ENCODE measurements at regions not wholly inside any gene's neighbourhood (a gene's known extent, or its start where the extent isn't known, plus 50 kb on each side); places are given as distances from the start of the nearest gene placed in this dataset.
"Not testable (repeated sequence)": the region's sequence is repeated elsewhere in the genome, so short reads cannot be mapped to it uniquely, and the experiment has no call there.

DNA sequence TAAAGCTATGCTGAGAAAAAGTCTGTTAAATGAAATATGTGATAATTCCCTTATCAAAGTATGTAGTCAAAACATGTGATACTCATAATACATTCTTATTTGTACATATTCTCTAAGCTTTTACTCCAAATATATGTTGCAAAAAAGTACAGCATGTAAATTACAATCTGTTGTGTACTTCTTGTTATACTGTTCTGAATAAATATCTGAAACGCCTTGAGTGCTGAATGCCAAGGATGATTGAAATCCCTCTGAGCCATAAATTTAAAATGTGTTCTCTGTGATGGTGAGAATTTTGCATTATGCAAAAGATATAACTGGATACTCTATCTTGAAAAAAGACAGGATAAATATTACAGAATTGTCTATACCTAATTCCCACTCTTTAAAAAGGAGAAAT lies 1128.0 kb downstream of the STPG2 start:
- POLR2A ChIA-PET: no interaction called here
- Mint-ChIP-seq H3K4me3 (no peak overlapping the region), H3K4me1 (no peaks in the 10 kb centered on the region), H3K27ac (no peak overlapping the region), H3K27me3 (no peaks in the 10 kb centered on the region), H3K36me3 (no peaks in the 10 kb centered on the region), H3K9me3 (peaks cover 0 to 19% (median 6%) of the 10 kb centered on the region in 9 donors)
- DNase-seq (no peak), ATAC-seq (no peak)

DNA sequence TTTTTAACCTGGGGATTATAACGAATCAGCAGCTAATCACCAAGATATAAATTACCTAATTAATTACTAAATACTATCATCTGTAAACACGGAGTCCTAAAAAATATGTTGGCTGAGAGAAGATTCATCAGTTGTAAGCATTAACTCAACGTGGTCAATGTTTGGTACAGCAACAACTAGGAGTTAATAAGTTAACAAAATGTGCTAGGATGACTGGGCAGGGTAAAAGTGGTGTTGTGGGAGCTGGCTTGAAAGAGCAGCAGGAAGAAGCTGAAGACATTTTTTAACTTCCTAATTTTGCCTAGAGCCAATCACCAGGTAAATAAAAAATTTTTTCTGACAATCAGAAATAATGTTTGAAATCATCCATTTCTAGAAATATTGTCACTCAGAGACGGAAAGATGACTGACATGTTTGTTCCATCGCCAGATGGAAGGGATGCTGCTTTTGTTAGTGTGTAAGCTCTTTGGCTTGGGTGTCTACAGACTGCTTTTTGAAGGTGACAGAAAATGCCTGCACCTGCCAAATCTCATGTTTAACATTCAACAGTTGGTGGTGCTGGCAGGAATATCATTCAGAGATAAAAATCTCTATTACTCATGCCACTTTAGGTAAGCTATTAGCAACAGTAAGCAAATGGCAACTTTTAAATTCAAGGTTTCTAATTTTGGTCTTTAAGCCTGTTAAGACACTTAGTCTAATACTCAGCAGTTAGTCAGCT lies 1126.9 kb downstream of the STPG2 start:
- DNase-seq (no peak), ATAC-seq (no peak)
- Mint-ChIP-seq H3K27me3 (no peaks in the 10 kb centered on the region), H3K36me3 (no peaks in the 10 kb centered on the region), H3K27ac (no peak overlapping the region), H3K9me3 (peaks cover 0 to 19% (median 4%) of the 10 kb centered on the region in 9 donors), H3K4me3 (no peak overlapping the region), H3K4me1 (no peaks in the 10 kb centered on the region)
- POLR2A ChIA-PET: no interaction called here

GRCh38 chr4:97027728-97028410 lies 1115.4 kb downstream of the STPG2 start:
- H3K27me3 Mint-ChIP-seq: peaks cover 0 to 4% (median 0%) of the 10 kb centered on the region in 5 donors
- H3K4me1 Mint-ChIP-seq: no peaks in the 10 kb centered on the region
- H3K9me3 Mint-ChIP-seq: peaks cover 0 to 16% (median 0%) of the 10 kb centered on the region in 9 donors
- POLR2A ChIA-PET: no interaction called here
- H3K4me3 Mint-ChIP-seq: no peak overlapping the region
- ATAC-seq: no peak
- no peak overlapping the region for H3K27ac Mint-ChIP-seq
- H3K36me3 Mint-ChIP-seq: no peaks in the 10 kb centered on the region
- no peak for DNase-seq

DNA sequence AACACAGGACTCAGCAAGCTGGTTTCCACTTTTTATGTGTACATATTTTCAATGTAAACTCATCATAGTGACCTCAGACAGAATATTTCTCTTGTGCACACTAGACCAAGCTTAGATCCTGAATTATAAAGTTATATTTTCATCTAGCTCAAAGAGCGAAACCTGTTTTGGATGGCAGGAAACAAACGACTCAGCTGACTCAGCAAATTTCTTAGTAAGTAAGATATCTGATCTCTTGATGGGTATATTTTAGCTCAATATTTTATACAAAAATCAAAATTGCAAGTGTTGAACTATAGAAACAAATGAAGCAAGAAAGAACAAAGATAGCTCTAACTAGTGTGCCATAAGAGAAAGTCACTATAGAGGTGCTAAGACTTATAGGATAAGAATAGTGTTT lies 1114.5 kb downstream of the STPG2 start:
- no peak overlapping the region for H3K4me3 Mint-ChIP-seq
- no peaks in the 10 kb centered on the region for H3K4me1 Mint-ChIP-seq
- POLR2A ChIA-PET: no interaction called here
- no peak for DNase-seq
- H3K9me3 Mint-ChIP-seq: peaks cover 0 to 14% (median 0%) of the 10 kb centered on the region in 9 donors
- H3K27ac Mint-ChIP-seq: no peak overlapping the region
- H3K36me3 Mint-ChIP-seq: no peaks in the 10 kb centered on the region
- no peak for ATAC-seq
- peaks cover 0 to 4% (median 0%) of the 10 kb centered on the region in 5 donors for H3K27me3 Mint-ChIP-seq

DNA sequence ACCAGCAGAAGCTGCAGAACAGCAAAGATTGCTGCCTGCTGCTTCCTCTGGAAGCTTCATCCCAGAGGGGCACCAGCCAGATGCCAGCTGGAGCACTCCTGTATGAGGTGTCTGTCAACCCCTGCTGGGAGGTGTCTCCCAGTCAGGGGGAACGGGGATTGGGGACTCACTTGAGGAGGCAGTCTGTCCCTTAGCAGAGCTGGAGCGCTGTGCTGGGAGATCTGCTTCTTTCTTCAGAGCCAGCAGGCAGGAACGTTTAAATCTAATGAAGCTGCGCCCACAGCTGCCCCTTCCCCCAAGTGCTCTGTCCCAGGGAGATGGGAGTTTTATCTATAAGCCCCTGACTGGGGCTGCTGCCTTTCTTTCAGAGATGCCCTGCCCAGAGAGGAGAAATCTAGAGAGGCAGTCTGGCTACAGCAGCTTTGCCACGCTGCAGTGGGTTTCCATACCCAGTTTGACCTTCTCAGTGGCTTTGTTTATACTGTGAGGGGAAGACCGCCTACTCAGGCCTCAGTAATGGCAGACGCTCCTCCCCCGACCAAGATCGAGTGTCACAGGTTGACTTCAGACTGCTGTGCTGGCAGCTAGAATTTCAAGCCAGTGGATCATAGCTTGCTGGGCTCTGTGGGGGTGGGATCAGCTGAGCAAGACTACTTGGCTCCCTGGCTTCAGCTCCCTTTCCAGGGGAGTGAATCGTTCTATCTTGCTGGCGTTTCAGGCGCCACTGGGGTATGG lies 1105.7 kb downstream of the STPG2 start:
- H3K9me3 Mint-ChIP-seq, POLR2A ChIA-PET, DNase-seq, H3K27me3 Mint-ChIP-seq, H3K4me1 Mint-ChIP-seq, H3K4me3 Mint-ChIP-seq, H3K27ac Mint-ChIP-seq, H3K36me3 Mint-ChIP-seq, ATAC-seq: not testable (repeated sequence)

DNA sequence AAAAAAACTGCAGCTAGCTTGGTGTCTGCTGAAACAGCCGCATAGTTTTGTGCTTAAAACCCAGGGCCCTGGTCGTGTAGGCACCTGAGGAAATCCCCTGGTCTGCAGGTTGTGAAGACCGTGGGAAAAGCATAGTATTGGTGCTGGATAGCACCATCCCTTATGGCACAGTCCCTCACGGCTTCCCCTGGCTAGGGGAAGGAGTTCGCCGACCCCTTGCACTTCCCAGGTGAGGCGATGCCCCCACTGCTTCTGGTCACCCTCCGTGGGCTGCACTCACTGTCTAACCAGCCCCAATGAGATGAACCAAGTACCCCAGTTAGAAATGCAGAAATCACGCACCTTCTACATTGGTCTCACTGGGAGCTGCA lies 1105.1 kb downstream of the STPG2 start:
- DNase-seq: no peak

GRCh38 chr4:97072666-97073065 lies 1070.6 kb downstream of the STPG2 start:
- Mint-ChIP-seq H3K27me3 (no peaks in the 10 kb centered on the region), H3K27ac (no peak overlapping the region), H3K4me3 (no peak overlapping the region), H3K36me3 (no peaks in the 10 kb centered on the region), H3K9me3 (peaks cover 0 to 4% (median 0%) of the 10 kb centered on the region in 9 donors), H3K4me1 (no peaks in the 10 kb centered on the region)
- POLR2A ChIA-PET: no interaction called here
- ATAC-seq (no peak), DNase-seq (no peak)

More for the DNA sequence above, 1105.1 kb downstream of the STPG2 start:
- H3K4me3 Mint-ChIP-seq: no peak overlapping the region
- no peaks in the 10 kb centered on the region for H3K4me1 Mint-ChIP-seq
- no peaks in the 10 kb centered on the region for H3K36me3 Mint-ChIP-seq
- peaks cover 0 to 8% (median 0%) of the 10 kb centered on the region in 9 donors for H3K9me3 Mint-ChIP-seq
- H3K27ac Mint-ChIP-seq: no peak overlapping the region
- no peaks in the 10 kb centered on the region for H3K27me3 Mint-ChIP-seq
- no peak for ATAC-seq
- POLR2A ChIA-PET: no interaction called here

DNA sequence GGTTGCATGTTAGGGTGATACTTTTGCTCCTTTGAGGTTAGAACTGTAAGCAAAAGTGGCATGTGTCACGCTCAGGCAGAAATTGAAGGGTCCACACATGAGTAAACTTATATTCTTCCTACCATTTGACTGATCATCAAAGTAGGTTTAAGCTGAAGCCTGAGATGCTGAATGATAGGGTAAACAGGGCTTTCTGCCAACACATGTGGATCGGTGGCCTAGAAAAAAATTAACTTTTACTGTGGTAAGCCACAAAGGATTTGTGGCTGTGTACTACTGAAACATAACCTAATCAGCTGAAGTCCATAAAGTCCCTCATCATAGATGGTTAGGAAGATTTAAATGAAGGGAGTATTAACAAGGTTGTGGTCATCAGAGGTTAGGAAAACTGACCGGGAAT lies 1070.1 kb downstream of the STPG2 start:
- H3K36me3 Mint-ChIP-seq: no peaks in the 10 kb centered on the region
- H3K27ac Mint-ChIP-seq: no peak overlapping the region
- H3K4me3 Mint-ChIP-seq: no peak overlapping the region
- no peaks in the 10 kb centered on the region for H3K27me3 Mint-ChIP-seq
- no peak for ATAC-seq
- H3K4me1 Mint-ChIP-seq: no peaks in the 10 kb centered on the region
- H3K9me3 Mint-ChIP-seq: peaks cover 0 to 4% (median 0%) of the 10 kb centered on the region in 9 donors
- DNase-seq: no peak
- POLR2A ChIA-PET: no interaction called here

DNA sequence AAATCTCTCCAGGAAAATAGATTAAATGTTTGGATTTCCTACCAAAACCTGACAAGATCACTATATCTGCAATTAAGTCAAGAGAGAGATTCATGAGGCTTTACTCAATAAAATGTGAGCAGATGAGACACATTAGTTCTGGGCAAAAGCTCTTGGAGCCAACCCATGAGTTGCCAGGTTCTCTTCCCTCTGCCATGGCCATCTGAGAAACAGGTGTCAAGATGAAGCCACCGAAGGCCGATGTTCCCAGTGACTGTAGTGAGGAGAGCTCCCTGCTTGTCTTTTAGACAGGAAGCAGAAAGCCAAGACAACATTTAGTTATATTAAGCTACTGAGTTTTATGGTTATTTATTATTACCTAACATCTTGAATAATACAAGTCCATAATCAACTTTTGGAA lies 1068.7 kb downstream of the STPG2 start:
- DNase-seq (no peak), ATAC-seq (no peak)
- peaks cover 0 to 4% (median 0%) of the 10 kb centered on the region in 9 donors for H3K9me3 Mint-ChIP-seq
- H3K4me1 Mint-ChIP-seq: no peaks in the 10 kb centered on the region
- no peaks in the 10 kb centered on the region for H3K27me3 Mint-ChIP-seq
- no peaks in the 10 kb centered on the region for H3K36me3 Mint-ChIP-seq
- H3K27ac Mint-ChIP-seq: no peak overlapping the region
- POLR2A ChIA-PET: no interaction called here
- no peak overlapping the region for H3K4me3 Mint-ChIP-seq

GRCh38 chr4:97081951-97082350 lies 1061.3 kb downstream of the STPG2 start:
- no peaks in the 10 kb centered on the region for H3K27me3 Mint-ChIP-seq
- no peaks in the 10 kb centered on the region for H3K4me1 Mint-ChIP-seq
- no peak overlapping the region for H3K4me3 Mint-ChIP-seq
- H3K9me3 Mint-ChIP-seq: peaks cover 0 to 15% (median 3%) of the 10 kb centered on the region in 9 donors
- no peak overlapping the region for H3K27ac Mint-ChIP-seq
- POLR2A ChIA-PET: no interaction called here
- ATAC-seq (no peak), DNase-seq (no peak)
- no peaks in the 10 kb centered on the region for H3K36me3 Mint-ChIP-seq

- H3K27me3 Mint-ChIP-seq, H3K36me3 Mint-ChIP-seq, DNase-seq, ATAC-seq, POLR2A ChIA-PET, H3K27ac Mint-ChIP-seq, H3K4me3 Mint-ChIP-seq, H3K4me1 Mint-ChIP-seq: not testable (repeated sequence)
- H3K9me3 Mint-ChIP-seq: peaks cover 0 to 15% (median 4%) of the 10 kb centered on the region in 9 donors
Observed at GRCh38 chr4:97097036-97097435, 1046.2 kb downstream of the STPG2 start.

DNA sequence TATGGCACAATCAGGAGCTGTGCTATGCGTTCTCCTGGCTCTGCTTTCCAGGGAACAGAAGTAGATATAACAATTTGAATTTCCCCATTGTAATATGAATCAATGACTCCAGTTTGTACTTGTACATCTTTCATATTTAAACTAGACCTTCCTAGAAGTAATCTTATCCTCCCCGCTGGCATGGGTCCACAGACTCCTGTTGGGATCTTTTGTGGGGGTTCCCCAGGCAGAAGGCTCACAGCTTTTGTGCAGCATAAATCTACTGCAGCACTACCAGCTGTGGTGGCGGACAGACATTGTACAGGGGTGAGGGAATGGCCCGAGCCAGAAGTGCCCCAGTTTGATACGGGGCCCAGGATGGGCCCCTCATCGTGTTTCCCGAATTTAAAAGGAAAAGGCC lies 1042.1 kb downstream of the STPG2 start:
- POLR2A ChIA-PET, DNase-seq, H3K36me3 Mint-ChIP-seq, H3K4me3 Mint-ChIP-seq, H3K4me1 Mint-ChIP-seq, ATAC-seq, H3K27me3 Mint-ChIP-seq, H3K27ac Mint-ChIP-seq: not testable (repeated sequence)
- peaks cover 0 to 23% (median 7%) of the 10 kb centered on the region in 9 donors for H3K9me3 Mint-ChIP-seq

GRCh38 chr4:97103252-97103651 lies 1040.0 kb downstream of the STPG2 start:
- H3K4me1 Mint-ChIP-seq: no peaks in the 10 kb centered on the region
- peaks cover 0 to 23% (median 4%) of the 10 kb centered on the region in 9 donors for H3K9me3 Mint-ChIP-seq
- H3K4me3 Mint-ChIP-seq: no peak overlapping the region
- no peak for ATAC-seq
- peaks cover 0 to 6% (median 0%) of the 10 kb centered on the region in 3 donors for H3K36me3 Mint-ChIP-seq
- H3K27ac Mint-ChIP-seq: no peak overlapping the region
- POLR2A ChIA-PET: no interaction called here
- no peaks in the 10 kb centered on the region for H3K27me3 Mint-ChIP-seq
- DNase-seq: no peak

All from naive thymus-derived CD8-positive, alpha-beta T cell (primary cell).